ENCODE measurements at regions not wholly inside any gene's neighbourhood (a gene's known extent, or its start where the extent isn't known, plus 50 kb on each side); places are given as distances from the start of the nearest gene placed in this dataset.

GRCh38 chr5:2032432-2032831 lies 149.7 kb upstream of the IRX4 start:
- Histone ChIP-seq H3K9me3 (no peaks in the 10 kb centered on the region), H3K27me3 (peaks cover 32% of the 10 kb centered on the region), H3K36me3 (no peaks in the 10 kb centered on the region), H3K4me3 (no peak overlapping the region), H3K27ac (no peak overlapping the region), H3K4me1 (no peaks in the 10 kb centered on the region)
- intact Hi-C loops (cut with DNase I), result no loop called here
- DNase-seq (no peak), ATAC-seq (no peak)
- TF ChIP-seq, protein P1, sequence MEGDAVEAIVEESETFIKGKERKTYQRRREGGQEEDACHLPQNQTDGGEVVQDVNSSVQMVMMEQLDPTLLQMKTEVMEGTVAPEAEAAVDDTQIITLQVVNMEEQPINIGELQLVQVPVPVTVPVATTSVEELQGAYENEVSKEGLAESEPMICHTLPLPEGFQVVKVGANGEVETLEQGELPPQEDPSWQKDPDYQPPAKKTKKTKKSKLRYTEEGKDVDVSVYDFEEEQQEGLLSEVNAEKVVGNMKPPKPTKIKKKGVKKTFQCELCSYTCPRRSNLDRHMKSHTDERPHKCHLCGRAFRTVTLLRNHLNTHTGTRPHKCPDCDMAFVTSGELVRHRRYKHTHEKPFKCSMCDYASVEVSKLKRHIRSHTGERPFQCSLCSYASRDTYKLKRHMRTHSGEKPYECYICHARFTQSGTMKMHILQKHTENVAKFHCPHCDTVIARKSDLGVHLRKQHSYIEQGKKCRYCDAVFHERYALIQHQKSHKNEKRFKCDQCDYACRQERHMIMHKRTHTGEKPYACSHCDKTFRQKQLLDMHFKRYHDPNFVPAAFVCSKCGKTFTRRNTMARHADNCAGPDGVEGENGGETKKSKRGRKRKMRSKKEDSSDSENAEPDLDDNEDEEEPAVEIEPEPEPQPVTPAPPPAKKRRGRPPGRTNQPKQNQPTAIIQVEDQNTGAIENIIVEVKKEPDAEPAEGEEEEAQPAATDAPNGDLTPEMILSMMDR (IDR thresholded peaks at IDR 0.05), result no peak

DNA sequence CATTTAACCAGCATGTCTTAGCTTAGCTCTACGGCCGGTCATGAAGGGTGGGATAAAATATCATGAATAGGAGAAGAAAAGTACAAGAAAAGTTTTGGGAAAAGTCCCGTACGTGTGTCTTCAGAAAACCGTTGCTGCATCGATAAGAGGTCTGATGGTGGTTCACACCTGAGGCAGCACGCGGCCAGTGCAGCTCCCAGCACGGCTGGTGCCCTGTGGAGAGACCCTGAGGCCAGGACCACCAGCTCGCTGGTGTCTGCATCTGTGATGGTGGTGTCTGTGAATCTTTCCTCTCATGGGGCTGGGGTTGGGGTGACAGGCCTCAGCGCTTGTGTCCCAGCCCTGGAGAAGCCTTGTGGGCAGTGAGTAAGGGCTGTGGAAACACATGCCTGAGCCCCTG lies 148.9 kb upstream of the IRX4 start:
- TF ChIP-seq, protein P1 (IDR thresholded peaks at IDR 0.05), result no peak
- H3K4me1 ChIP-seq, result no peaks in the 10 kb centered on the region
- DNase-seq (no peak), ATAC-seq (no peak)
- H3K4me3 ChIP-seq, result no peak overlapping the region
- no peak overlapping the region for H3K27ac ChIP-seq
- intact Hi-C loops (cut with DNase I), result no loop called here
- H3K9me3 ChIP-seq, result no peaks in the 10 kb centered on the region
- no peaks in the 10 kb centered on the region for H3K36me3 ChIP-seq
- peaks cover 32% of the 10 kb centered on the region for H3K27me3 ChIP-seq

DNA sequence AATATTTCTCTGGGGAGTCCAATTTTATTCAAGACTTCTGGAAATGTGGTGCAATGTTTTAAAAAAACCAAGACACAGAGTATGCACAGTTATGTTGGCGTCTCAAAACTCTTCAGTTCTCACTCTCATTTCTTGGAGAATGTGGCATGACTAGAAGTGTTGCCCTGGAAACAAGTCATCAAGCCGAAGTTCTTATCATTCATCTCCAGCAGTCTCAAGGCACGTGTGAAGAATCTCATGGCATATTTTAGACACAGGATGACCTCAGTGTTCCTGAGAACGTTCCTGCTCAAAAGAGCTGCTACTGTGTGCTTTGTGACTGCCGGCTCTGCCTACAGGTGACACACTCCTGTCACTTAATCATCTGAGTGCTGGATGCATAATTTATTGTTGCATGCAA lies 147.4 kb upstream of the IRX4 start:
- Histone ChIP-seq H3K27ac (no peak overlapping the region), H3K4me3 (no peak overlapping the region), H3K27me3 (peaks cover 19% of the 10 kb centered on the region), H3K36me3 (no peaks in the 10 kb centered on the region), H3K4me1 (no peaks in the 10 kb centered on the region), H3K9me3 (no peaks in the 10 kb centered on the region)
- DNase-seq (no peak), ATAC-seq (no peak)
- TF ChIP-seq, protein P1 (IDR thresholded peaks at IDR 0.05), result no peak
- intact Hi-C loops (cut with DNase I), result no loop called here

GRCh38 chr5:2029206-2029605 lies 146.5 kb upstream of the IRX4 start:
- Histone ChIP-seq H3K27ac (no peak overlapping the region), H3K36me3 (no peaks in the 10 kb centered on the region), H3K4me1 (no peaks in the 10 kb centered on the region), H3K4me3 (no peak overlapping the region), H3K9me3 (no peaks in the 10 kb centered on the region), H3K27me3 (peaks cover 13% of the 10 kb centered on the region)
- ATAC-seq (no peak), DNase-seq (no peak)
- TF ChIP-seq, protein P1 (IDR thresholded peaks at IDR 0.05), result no peak
- intact Hi-C loops (cut with DNase I), result no loop called here

GRCh38 chr5:2027790-2028189 lies 145.1 kb upstream of the IRX4 start:
- DNase-seq (no peak), ATAC-seq (no peak)
- H3K36me3 ChIP-seq, result no peaks in the 10 kb centered on the region
- H3K27me3 ChIP-seq, result peaks cover 6% of the 10 kb centered on the region
- H3K4me3 ChIP-seq, result no peak overlapping the region
- intact Hi-C loops (cut with DNase I), result no loop called here
- no peaks in the 10 kb centered on the region for H3K4me1 ChIP-seq
- TF ChIP-seq, protein P1 (IDR thresholded peaks at IDR 0.05), result no peak
- no peak overlapping the region for H3K27ac ChIP-seq
- no peaks in the 10 kb centered on the region for H3K9me3 ChIP-seq

DNA sequence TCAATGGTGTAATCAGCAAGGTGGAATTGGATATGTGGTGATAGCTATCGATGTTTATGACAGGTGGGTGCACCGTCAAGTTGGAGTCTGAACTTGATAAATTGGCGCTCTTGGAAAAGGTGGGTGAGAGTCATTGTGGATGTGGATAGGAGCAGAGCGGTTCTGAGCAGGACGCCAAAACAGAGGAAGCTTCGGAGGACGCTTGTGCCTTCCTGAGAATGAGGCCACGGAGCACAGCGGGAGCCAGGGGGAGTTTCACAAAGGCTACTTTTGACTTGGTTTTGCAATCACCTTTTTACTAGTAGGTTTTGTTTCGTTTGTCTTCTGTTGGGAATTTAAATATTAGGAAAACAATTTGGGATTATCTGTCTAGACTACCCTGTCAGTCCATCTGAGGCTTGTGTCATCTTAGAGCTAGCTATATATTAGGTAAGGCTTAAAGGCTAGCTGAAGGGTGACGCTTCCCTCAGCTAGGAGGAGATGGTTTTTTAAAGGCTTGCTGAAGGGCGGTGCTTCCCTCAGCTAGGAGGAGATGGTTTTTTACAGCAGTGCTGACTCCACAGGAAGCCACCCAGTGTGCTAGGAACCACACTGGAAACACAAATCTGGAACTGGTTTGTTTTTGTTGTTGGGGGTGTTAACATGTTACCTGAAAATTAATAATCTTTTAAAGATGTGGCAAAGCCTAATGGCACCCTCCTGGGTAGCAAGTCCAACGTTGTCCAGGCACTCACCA lies 142.4 kb upstream of the IRX4 start:
- intact Hi-C loops (cut with DNase I), result no loop called here
- H3K4me3 ChIP-seq, result no peak overlapping the region
- ATAC-seq (no peak), DNase-seq (no peak)
- H3K27ac ChIP-seq, result no peak overlapping the region
- no peaks in the 10 kb centered on the region for H3K27me3 ChIP-seq
- H3K36me3 ChIP-seq, result no peaks in the 10 kb centered on the region
- TF ChIP-seq, protein P1 (IDR thresholded peaks at IDR 0.05), result no peak
- no peaks in the 10 kb centered on the region for H3K4me1 ChIP-seq
- no peaks in the 10 kb centered on the region for H3K9me3 ChIP-seq

Measured in upper lobe of right lung (tissue), 1 donor.